ENCODE measurements at regions not wholly inside any gene's neighbourhood (a gene's known extent, or its start where the extent isn't known, plus 50 kb on each side); places are given as distances from the start of the nearest gene placed in this dataset.

DNA sequence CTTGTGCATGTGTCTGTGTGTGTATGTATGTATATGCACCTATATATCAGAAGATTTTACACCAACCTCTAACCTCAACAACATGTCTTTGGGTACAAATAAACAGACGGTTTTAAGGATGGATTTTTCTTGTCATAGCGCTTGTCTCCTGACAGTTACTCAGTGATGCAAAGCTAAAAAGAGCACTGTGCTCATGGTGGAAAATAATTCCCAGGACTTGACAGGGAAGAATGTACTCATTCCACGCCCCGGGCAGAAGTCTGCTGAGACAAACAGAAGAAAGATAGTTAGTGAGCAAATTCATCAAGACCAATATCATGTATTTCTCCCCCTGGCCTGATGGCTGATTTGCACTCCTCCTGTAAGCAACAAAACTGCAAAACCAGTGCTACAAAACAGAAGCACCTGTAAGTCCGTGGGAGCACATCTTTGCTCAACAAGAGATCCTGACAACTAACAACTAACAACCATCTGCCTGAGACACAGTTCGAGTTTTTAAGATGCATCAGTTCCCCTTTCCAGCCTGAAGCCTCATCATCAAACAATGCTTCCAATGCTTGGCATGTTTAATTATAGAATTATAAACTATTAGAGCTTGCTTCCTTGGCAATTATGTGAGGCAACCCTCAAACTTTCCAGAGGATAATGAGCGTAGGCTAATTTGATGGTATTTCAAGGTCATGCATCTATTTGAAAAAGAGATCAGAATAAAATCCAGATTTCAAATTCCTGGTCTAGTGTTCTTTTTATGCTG, 812.7 kb upstream of the MIR17HG start:
- DNase-seq (ENCODE audit: low spot score), result no peak

DNA sequence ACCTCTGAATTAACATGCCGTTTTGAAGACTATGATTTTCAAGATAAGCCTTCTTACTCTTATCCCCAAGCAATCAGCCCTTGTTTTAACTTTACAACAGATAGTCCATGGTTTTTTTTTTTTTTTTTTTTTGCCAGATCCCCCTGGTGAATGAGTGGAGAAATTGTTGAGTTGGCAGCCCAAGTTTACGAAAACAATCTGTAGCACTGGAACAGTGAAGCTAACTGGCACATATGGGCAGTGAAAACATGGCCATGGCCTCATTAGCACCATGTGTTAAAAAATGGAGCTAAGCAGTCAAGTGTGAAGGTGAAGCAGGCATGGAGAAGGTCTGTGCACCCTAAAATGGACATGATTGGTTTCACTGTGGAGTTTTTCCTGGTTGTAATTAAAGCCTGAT, 812.1 kb upstream of the MIR17HG start:
- no peak for DNase-seq (ENCODE audit: low spot score)

DNA sequence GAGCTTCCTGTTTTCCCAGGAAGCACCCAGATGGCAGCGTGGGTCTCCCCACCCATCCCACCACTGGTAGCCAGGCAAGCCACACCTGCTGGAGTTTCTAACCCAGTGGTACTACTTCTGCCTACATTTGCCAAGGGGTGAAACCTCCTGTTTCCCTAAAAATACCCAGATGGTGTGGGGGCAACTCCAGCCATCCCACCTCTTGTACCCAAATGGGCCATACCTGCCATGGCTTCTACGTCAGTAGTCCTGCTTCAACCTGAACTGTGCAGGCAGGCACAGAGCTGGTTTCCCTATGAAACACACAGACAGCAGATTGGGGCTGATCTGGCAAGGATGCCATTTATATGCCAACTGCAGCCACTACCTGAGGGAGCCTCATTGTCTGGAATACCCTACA, 809.4 kb upstream of the MIR17HG start:
- DNase-seq (ENCODE audit: low spot score), result no peak

DNA sequence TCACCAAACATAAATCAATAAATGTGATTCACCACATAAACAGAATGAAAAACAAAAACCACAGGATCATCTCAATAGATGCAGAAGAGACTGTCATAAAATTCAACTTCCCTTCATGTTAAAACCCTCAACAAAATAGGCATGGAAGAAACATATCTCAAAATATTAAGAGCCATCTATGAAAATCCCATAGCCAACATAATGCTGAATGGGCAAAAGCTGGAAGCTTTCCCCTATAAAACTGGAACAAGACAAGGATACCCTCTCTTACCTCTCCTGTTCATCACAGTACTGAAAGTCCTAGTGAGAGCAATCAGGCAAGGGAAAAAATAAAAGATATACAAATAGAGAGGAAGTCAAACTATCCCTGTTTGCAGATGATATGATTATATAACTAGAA, 806.1 kb upstream of the MIR17HG start:
- DNase-seq (ENCODE audit: low spot score), result no peak

DNA sequence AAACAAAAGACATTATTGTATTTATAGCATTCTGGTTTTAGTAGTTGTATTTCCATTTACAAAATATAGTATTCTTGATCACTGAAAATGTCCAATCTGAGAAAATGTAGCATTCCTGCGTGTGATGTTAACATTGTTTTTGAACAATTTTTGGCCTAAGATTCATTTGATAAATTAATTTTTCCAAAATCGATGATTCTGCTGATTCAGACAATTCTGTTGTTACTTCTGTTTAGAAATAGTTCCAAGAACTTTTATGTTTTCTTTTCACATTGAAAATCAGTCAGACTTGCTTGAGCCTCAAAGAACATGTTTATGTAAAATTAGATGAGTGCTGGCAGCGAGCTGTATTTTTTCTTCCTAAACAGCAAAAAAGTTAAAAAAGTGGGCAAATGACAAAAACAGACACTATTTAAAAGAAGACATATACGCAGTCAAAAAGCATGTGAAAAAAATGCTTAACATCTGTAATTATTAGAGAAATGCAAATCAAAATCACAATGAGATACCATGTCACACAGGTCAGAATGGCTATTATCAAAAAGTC, 804.5 kb upstream of the MIR17HG start:
- DNase-seq (ENCODE audit: low spot score), result no peak

DNA sequence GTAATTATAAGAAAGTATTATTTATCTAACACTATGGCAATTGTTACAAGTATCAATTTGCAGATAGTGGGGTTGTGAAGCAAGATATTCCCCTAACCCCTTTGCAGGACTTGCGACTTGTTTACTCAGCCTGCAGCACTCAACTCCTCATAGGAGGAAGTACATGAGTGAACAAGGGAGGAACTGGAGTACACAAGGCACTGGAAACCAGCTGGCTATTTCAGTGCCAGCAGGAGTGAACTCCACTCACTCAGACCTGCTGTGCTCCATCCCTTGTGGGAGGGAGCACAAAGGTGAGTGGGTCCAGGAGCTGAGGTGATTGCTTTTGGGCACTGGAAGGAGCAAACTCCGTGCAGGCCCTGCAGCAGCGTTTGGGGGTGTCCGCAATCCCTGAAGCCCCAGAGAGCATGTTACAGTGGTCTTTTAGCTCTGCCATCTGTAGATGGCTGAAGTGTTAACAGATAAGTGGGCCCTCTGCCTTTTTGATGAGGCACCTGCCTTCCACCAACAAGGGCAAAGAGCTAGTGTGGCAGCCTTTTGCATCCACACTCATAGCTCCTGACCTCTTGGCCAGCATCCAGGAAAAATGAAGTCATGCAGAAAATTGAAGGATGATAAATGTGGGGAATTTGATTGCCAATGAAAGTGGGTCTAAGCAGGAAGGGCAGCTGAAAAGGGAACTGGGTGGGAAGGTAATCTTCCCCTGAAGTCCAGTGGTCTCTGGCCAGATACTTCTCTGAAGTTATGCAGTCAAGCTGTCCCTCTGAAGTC, 802.2 kb upstream of the MIR17HG start:
- no peak for DNase-seq (ENCODE audit: low spot score)

DNA sequence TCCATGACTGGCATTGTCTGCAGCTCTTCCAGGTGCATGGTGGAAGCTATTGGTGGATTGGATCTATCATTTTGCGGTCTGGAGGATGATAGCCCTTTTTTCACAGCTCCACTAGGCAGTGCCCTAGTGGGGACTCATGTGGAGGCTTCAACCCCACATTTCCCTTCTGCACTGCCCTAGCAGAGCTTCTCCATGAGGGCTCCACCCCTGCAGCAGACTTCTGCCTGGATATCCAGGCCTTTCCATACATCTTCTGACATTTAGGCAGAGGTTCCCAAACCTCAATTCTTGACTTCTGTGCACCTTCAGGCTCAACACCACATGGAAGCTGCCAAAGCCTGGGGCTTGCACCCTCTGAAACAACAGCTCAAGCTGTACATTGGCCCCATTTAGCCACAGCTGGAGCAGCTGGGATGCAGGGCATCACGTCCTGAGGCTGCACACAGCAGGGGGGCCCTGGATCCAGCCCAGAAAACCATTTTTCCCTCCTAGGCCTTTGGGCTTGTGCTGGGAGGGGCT, 800.2 kb upstream of the MIR17HG start:
- no peak for DNase-seq (ENCODE audit: low spot score)

DNA sequence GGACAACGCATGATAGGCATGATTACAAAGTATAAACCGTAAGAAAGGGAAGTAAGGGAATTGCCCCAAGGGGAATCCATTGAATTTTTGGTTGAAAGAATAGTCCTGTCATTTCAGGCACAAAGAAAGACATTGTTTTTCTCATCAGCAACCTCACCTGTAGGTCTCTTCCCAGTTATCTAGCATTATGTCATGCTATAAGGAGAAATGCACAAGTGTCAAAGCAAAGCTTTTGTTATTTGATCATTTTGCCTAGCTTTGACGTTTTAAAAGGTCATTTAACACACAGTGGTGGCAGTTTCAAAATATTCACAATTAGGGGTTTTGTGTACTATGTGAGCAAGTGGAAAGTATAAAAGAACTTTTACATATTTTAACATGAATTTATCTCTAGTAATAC, 796.2 kb upstream of the MIR17HG start:
- DNase-seq (ENCODE audit: low spot score), result no peak

DNA sequence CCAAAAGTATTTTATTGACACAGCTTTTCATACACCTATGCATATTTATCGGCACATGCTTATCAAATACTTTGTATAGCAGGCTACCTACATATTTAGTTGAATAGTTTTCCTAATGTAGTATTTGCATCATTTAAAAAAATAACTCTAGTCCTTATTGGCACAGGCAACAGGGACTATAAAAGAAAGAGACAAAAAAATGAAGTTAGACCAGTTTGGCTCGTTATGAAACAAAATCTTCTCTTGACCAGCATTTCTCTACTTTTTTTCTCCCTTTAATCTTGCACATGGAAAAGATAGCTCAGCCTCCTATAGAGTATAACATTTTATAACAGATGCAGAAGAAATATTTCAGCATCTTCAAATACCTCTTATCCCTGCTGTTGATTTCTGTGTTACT, 794.8 kb upstream of the MIR17HG start:
- DNase-seq (ENCODE audit: low spot score), result no peak

DNA sequence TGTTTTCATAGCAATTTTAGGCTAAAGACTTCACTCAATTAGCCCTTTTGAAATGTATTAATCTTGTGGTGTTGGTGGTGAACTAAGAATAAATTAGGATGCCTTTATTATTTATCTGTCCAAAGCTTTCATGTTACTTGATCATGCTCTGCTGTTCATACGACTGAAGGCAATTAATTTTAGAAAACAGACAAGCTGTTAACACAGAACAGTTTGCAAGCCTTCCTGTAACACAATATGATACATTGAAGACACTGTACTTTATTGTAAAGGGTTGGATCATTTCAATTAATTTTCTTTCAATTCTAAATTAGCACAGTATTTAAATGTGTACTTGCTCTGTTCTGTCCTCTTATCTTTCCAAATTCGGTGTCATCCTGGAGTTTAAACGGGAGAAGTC, 794.3 kb upstream of the MIR17HG start:
- DNase-seq (ENCODE audit: low spot score), result no peak

DNA sequence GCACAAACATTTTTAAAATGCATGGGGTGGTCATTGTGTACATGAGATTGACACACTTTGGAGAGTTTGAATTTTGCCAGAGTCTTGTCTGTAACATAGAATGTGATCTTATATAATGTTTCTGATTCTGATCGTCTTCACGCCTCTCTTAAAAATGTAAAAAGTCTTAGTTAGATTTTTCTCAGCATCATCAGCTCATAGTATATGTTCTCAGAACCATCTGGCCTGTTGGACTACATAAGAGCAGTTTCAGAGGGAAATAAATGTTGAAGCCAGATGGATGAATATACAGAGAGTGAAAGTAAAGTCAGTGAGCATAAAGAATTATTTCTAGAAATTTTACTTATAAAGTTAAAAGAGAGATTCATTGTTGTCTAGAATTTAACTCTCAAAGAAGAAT, 789.9 kb upstream of the MIR17HG start:
- DNase-seq (ENCODE audit: low spot score), result no peak

DNA sequence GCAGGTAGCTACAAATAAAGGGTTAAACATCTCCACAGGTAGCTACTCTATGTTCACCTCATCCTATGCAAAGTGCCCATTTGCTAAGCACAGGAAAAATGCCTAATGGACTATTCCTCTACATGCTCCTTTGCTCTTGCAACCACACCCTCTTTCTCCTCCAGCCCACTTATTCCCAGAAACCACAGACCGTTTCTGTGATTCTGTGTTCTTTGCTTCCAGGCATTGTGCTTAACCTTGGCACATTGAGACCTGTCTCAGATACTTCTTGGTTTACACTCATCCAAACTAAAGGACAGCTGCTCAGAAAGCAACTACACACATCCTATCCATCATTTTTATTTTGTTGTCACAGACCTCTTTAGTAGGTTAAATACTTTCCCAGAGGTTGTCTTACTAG, 785.0 kb upstream of the MIR17HG start:
- DNase-seq (ENCODE audit: low spot score), result no peak

DNA sequence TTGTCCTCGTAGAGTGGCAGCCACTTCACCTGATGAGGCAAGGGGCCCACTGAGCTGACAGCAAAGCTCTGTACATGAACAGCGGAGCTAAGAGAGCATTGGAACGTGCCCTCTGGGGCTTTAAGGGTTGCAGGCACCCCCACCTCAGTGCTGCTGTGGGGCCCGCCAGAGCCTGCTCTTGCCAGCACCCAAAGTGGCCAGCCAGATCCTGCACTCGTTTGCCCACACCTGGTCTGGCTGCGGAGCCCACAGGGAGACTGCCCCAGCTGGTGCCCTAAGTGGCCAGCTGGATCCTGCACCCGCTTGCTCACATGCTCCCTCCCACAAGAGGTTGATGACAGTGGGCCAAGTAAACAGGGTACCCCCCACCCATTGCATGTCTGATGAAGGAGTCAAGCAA, 783.4 kb upstream of the MIR17HG start:
- DNase-seq (ENCODE audit: low spot score), result no peak

DNA sequence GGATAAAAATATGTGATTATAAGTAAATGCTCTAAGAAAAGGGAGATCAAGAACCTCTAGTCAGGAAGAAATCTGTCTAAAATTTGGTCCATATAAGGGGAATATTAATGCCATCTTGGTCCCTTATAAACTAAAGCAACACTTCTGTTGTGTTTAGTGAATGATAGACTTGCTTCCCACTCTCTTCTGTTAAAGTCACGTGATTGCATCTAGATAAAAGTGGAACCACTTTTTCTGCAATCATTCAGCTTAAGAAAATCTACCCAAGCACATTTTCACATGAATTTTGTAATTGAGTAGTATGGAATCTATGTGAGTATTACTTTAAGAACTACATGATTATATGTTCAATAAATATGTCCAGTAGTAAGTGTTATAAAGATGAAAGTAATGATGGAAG, 782.9 kb upstream of the MIR17HG start:
- DNase-seq (ENCODE audit: low spot score), result no peak

DNA sequence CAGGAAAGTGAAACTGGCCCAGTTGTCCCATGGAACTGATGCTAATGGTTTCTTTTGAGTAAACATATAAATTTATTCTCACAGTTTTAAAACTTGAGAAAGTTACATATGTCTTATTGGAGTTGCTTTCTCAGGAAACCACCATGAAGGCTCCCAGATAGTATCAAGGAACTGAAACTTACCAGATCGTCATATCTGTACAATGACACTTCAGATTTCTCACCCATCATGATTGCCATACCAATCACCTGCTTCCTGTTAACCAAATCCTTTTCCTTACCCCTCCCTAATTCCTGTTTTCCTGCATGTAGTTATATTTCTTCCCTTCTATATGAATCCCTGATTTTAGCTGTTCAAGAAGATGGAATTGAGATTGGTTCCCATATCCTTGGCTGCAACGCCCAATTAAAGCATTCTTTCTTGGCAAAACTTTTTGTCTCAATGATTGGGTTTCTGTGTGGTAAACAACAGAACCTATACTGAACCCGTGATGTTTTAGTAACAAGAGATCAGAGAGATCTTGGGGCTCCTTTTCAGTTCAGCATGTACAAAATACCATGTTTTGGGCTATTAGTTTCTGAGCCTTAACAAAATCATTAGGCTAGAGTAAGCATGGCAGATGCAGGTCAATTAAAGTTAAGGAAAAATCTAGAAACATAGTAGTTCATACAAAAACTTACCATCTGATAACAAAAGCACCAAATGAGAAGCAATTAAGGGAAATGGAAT, 781.3 kb upstream of the MIR17HG start:
- no peak for DNase-seq (ENCODE audit: low spot score)

DNA sequence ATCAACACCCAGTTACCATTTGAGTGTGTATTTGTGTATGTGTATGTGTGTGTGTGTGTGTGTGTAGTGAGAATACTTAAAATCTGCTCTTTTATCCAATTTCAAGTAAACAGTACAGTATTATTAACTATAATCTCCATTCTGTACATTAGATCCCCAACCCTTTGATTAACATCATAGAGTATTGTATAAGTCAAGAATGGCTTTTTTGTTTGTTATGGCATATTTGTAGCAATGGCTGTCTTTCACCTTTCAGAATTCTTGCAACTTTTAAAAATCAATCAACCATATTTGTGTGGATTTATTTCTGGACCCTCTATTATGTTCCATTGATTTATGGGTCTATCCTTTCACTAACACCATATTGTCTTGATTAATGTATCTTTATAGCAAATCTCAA, 779.3 kb upstream of the MIR17HG start:
- DNase-seq (ENCODE audit: low spot score), result no peak

DNA sequence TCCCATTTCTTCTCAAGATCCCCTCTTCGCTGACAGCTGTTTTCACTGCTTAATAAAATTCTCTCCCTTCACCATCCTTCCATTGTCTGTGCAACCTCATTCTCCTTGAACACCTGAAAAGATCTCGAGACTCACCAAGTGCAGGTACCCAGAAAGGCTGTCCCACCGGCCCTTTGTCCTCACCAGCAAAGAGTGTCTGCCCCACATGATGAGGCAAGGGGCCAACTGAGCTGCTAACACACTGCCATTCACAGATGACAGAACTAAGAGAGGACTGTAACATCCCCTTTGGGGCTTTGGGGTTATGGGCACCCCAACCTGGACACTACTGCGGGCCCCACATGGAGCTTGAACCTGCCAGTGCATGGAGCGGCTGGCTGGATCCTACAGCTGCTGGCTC, 771.4 kb upstream of the MIR17HG start:
- DNase-seq (ENCODE audit: low spot score), result no peak

DNA sequence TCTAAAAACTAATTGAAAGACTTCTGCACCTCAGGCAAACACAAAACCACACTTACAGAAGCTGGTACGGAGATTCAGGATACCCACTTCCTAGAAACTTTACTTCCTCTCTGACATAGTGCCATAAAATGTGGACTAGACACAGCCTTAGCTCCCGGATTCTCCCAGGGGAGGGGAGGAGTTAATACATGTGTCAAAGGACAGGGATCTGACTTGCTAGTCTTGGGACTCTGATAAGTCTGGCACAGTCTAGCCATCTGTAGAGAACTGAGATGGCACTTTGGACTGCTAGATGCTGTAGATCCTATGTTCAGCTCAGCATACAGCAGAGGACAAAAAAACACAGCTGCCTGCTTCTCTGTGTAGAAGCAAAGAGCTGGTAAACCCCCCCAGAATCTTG, 769.8 kb upstream of the MIR17HG start:
- no peak for DNase-seq (ENCODE audit: low spot score)

DNA sequence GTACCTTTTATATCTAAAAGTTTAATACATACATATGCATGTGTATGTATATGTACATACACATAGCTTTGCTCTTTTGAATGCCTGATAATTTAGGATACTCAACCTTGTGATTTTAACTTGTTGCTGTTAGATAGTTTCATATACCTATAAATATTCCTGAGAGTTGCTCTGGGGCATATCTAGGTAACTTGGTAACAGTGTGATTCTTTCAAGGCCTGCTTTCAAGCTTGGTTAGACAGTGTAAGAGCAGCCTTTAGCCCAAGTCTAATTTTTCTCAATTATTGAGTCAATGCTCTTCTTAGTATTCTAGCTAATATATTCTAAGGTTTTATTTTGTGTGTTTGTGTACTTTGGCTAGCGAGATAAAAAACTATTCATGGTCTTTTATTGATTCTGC, 762.1 kb upstream of the MIR17HG start:
- DNase-seq (ENCODE audit: low spot score), result no peak

DNA sequence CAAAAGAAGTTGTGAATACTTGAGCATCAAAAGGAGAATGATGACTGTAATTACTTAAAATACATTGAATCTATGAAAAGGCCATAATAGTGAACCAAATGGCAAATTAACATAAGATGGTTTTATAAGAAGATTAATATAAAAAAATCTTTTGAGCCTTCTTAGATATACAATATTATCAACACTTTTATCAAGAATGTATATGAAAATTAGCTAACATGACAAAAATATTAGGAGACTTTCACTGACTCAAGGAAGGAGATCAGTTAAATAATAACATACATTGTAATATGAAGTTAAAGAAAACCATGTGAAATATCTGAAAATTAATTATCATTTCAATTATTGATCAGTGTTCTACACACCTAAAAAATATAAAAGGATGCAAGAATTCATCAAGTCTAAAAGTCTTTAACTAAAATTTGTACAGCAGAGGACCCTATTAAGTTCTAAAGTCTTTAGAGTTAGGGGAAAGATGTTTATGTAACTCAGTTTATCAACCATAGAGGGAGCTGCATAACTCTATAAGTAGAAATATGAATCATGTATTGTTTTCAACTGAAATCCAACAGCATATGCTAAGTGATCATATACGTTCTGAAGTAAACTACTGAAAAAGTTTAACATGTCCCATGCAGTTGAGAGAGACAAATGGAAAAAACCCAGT, 756.1 kb upstream of the MIR17HG start:
- no peak for DNase-seq (ENCODE audit: low spot score)

DNA sequence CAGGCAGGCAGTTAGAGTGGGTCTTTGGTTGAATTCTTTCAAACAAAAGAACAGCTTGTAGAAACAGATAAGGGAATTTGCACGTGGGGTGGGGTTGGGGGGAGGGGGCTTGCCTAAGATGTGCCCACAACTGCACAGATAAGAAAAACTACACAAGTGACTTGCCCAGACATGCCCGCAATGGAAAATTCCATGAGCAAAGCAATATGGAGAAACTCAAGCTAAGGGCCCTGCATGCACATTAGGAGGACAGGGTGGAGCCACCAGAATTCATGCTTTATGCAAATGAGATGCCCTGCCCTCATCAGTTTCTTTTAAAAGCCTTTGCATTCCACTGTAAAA, 755.6 kb upstream of the MIR17HG start:
- DNase-seq (ENCODE audit: low spot score), result no peak

DNA sequence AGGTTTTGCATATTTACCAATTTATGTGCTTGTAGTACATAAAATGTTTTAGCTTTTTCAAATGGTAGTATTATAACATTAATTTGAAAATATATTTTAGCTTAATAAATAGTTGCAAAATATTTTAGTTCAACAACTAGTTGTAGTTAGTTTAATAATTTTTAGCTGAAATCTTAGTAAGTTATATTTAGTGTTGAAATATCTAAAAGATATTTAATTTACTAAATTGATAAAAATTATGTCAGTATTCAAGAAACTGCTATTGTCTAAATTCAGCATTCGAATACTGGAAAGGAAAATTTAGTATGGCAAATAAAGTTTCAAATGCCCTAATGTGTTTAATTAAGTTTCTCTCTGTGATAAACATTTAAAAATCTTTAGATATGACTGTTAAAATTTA, 754.5 kb upstream of the MIR17HG start:
- DNase-seq (ENCODE audit: low spot score), result no peak

All from CD4-positive, alpha-beta T cell treated with Interleukin-15 for 4 hours (primary cell).